ENCODE measurements at regions not wholly inside any gene's neighbourhood (a gene's known extent, or its start where the extent isn't known, plus 50 kb on each side); places are given as distances from the start of the nearest gene placed in this dataset.
"Not testable (repeated sequence)": the region's sequence is repeated elsewhere in the genome, so short reads cannot be mapped to it uniquely, and the experiment has no call there.

DNA sequence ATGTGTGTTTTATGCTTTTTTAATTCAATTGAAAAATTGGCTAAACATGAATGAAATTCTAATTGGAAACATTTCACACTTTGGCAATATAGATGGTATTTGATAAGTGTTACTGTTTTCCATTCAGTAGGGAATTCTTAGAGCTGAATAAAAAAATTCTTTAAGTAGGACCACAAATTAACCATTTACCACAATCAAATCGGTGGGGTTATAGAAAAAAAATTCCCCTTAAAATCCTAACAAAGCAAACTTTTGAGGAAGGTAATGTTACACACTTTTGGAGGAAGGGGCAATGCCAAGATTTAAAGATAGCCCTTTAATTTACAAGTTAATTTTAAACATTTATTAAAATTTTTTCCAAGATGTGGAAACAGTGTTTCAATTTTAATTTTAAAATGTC, 279.0 kb upstream of the FIGN start:
- no peak for DNase-seq

DNA sequence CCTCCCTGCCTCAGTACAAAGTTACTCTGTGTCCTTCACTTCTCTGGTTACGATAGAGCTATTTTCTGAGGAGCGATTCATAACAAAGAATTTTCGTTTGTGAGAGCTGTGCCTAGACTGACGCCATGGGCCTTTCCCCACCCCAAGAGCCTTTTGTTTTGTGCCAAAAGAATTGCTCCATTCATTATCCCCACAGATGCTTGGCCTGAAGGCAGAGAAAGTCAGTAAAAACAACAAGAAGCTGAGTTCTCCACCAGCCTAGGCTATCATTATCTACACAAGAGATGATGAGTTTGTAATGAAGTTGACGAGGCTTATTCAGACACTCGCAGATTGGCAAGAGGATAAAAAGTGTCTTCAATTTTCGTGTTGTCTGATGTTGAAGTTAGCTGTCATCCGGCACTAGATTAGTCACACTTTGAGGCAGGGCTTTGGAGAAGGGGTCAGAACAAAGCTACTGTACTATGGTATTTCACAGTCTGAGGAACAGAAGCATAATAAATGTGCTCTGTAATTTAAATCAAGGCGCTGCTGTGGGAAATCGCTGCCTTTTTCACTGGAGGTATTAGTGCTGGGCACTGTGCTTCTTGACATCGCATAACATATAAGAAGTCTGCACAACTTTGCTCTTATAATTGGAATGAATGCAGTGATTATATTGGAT, 278.4 kb upstream of the FIGN start:
- peak in 10 of 14 donors; percentile 9 to 62 (median 36) for DNase-seq

DNA sequence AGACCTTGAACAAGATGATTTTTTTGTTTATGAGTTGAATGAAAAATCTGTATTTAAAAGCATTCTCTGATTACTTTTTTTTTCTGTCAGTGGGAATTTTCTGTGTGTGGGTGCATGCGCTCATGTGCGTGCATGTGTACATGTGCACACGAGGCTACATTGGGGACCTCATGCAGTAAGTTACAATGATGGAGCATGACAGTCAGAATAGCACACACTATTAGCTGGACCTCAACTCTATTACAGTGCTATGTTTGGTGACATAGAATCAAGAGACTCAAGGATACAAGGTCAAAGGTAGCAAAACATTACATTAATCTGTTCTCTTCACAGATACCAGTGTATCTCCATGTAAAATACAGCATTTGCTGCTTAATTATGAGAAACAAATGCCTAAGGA, 276.8 kb upstream of the FIGN start:
- DNase-seq, result no peak

DNA sequence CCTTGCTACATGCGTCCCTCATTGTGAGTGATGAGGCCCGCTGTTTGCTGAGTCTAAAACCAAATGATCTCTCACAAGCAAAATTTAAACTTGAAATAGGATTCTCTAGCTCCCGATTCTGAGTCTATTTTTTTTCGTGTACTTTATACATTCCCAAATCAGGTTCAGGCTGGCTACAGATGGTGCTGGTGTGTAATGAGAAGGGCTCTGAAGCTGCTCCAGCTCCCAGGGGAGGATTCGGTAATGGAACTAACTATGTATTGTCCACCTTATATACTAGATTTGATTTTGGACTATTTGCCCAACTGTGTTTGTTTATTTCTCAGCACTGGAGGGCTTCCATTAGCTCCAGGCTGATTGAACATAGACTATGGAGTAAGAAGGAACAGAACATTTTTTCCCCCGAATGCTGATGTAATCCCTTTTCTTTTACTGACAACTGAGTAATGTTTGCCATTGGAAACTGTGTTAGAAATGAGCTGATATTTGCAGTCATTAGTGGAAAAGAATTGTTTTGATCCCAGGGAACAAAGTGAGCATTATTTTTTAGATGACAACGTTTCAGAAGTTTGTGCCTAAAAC, 274.0 kb upstream of the FIGN start:
- peak in 3 of 14 donors; percentile 4 to 45 (median 16) for DNase-seq

DNA sequence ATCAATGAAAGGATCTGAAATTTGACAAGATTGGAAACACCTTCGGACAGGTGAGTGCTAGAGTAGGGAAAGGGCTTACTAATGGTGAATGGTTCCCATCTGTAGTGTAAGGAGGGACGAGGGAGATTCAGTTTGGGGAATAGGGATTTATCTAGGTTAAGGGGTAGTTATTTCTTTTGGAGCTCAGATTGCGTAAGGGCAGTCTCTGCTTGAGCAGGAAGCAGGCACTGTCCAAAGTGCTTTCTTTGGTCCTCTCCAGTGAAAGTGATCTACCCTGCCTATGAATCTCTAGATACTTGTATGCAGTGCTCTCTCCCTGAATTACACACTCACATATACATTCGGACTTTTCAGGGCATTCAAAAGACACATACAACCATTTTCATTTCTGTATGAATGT, 272.9 kb upstream of the FIGN start:
- DNase-seq, result no peak

- no peak for DNase-seq
Measured at GRCh38 chr2:164006704-164007103, 270.9 kb upstream of the FIGN start.

- no peak for DNase-seq
Measured at GRCh38 chr2:164000176-164000575, 264.4 kb upstream of the FIGN start.

- DNase-seq, result no peak
Measured at GRCh38 chr2:163997466-163997865, 261.7 kb upstream of the FIGN start.

DNA sequence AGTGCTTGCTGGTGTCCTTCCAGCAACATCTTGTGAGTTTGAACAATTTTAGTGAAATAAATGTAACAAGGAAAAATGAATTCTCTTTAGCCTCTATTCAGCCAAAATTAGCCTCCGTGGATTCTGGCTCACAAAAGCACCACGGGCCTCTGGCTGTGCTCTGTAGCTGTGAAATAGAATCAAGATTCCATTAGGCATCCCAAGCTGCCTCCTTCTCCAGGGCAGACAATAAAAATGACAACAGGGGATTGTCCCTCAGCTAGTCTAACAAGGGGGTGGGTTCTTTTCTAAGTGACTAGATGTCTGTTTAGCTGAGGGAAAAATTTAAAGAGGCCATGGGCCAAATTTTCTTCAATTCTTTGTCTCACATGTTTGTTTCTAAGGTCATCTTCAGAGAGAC, 254.7 kb upstream of the FIGN start:
- DNase-seq, result no peak

- no peak for DNase-seq
Measured at GRCh38 chr2:163990101-163990500, 254.3 kb upstream of the FIGN start.

DNA sequence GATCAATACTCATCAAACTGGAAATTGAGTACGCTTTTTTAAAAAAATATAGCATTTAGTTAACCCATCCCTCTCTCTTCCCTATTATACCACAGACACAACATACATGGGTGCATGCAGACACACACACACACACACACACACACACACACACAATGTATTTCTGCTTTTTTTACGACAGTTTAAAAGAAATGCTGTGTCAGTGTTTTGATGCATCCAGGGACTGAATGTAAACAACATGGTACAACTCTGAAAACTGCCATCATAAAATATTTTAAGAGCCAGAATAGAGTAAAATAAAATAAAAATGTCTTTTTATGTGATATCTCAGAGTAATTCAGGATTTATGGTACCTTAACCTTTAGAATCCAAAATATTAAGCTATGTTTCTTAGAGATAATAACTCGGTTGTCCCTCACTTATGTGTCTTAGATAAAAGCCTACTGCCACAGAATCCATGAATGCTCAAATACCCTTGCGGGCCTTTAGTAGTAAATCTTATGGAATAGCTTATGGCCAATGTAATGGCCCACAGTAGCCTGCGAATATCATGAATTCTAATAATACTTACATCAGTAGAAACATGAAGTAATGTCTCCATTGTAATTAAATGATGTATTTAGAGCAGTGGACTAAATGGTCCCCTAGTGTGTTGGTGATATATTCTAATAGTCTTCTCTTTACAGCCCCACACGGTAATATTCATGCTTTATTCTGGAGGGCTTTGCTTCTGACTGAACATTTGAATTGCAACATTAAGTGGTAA, 251.6 kb upstream of the FIGN start:
- DNase-seq, result no peak

GRCh38 chr2:163984986-163985385, 249.2 kb upstream of the FIGN start:
- DNase-seq, result no peak

DNA sequence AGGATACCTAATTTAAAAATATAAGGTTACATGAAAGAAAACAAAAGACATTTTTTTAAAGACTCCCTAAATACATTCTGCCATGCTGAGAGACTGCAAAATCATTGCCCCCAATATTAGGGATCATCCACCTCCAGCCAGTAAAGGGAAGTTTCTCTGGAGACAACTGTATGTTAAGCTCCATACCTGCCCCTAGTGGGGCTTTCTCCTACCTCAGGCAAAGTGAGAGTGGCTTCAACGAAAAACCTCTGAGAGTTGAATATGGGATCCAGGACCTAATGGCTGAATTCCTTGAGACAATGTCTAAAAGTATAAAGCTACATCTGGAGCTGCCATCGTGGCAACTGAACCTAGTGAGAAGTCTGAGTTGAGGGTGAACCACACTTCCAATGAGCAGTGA, 248.1 kb upstream of the FIGN start:
- no peak for DNase-seq

DNA sequence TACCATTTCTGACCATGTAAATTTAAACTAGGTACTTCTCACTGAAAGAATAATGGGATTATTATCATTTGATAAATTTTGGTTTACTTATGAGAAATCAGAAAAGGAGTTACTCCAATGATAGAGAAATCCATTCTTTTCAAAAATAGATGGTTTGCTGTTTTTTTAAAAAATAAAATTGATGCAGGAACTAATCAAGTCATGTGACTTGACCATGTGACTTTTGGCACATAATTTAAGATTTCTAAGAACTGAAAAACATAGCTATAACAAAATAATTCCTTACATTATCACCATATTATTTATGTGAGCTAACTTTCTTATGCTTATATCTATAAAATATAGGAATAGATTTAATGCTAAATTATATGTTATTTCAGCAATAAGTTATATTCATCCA, 247.1 kb upstream of the FIGN start:
- no peak for DNase-seq

DNA sequence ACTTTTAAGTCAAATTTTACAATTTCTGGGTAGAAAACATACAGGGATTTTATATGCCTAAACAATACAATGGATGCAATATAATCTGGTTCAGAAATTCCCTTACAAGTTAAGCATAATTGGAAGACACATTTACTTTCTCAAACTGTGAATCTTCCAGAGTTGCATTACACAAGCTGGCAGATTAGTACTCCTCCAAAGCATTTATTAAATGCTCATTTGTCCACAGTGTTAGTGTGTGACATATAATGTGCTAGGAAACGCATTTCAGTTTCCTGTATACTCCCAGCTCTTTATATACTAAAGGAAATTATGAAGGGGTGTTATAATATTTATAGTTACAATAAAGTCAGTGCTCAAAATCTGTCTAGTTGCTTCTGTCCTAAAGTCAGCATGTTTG, 239.0 kb upstream of the FIGN start:
- DNase-seq, result no peak

GRCh38 chr2:163970058-163970813, 234.4 kb upstream of the FIGN start:
- no peak for DNase-seq

GRCh38 chr2:163964278-163964677, 228.5 kb upstream of the FIGN start:
- DNase-seq, result not testable (repeated sequence)

GRCh38 chr2:163953390-163953907, 217.6 kb upstream of the FIGN start:
- no peak for DNase-seq

GRCh38 chr2:163951312-163951711, 215.5 kb upstream of the FIGN start:
- DNase-seq, result no peak

DNA sequence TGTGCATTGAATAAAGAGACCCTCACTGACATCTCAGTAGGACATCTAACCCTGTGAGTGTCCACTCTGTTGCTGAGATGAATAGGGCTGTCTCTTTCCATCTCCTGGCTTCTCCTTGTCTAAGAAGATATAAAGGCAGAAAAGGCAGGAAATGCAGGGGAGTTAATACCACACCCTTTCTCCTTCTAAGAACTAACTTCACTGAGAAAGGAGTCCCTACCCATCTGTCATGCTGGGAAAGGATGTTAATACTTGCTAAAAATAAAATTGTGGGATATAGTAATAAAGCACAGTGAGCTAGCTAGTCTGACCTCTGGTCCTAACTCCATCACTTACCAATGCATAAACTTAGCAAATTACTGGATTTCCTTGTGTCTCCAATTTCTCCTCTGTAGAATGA, 213.9 kb upstream of the FIGN start:
- no peak for DNase-seq

DNA sequence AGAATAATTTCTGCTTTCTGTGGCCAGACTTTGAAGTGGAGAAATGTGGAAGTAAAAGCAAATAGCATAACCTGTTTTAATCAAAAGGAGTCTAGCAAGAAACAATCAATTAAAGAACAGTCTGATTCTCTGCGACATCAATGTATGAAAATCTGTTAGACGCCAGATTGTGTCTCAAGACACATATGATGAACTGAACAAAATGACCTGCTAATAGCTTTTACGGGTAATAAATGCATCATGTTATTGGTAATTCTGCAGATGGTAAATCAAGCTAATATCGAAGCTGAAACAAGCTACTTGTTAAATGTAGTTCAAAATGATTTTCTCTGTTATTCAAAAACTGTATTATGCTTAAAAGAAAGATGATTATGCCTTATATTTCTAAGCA, 208.5 kb upstream of the FIGN start:
- no peak for DNase-seq

- DNase-seq, result peak in 7 of 14 donors; percentile 0 to 28 (median 2)
Measured at GRCh38 chr2:163943403-163944346, 207.9 kb upstream of the FIGN start.

Data from C1 segment of cervical spinal cord (tissue), 14 donors.